ENCODE measurements at regions not wholly inside any gene's neighbourhood (a gene's known extent, or its start where the extent isn't known, plus 50 kb on each side); places are given as distances from the start of the nearest gene placed in this dataset.

DNA sequence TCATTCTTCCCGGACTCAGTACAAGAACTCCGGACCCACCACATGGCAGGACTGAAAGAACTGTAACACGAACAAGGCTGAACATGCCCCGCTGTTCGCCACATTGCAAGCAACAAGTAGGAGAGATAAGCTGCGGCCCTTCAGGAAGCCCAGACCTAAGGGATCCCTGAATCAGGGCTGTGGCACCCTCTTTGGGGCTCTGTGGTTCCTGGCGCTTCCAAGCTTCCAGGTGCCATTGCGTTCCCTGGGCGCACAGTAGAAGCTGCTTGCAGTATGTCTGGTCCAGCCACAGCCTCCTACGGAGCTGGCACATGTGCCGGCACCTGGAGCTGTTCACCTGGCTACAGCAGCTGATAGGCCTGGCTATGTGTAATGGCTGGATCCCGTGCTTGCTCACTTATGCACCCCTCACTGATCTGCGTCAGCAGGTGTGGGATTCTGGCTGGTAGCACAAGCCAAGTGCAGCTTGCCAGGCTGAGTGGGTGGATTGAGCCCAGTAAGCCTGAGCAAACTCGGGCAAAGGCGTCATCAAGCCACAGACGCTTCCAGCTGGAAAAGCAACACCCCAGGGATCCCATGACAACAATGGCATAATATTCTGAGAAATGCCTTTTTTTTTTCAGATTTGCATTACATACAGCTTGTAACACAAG, 748.6 kb upstream of the GBE1 start:
- DNase-seq (peak in 2 of 6 donors; percentile 32 to 41), FAIRE-seq (no peak), ATAC-seq (no peak)
- no peak overlapping the region for H3K4me3 ChIP-seq
- no peaks in the 10 kb centered on the region for H3K9me3 ChIP-seq
- 91 to 92% methylated on average over 16 of the region's 16 CpGs for WGBS, 2 donors
- H3K36me3 ChIP-seq = no peaks in the 10 kb centered on the region
- no peaks in the 10 kb centered on the region for H3K27me3 ChIP-seq
- H3K4me1 ChIP-seq = no peaks in the 10 kb centered on the region
- H3K27ac ChIP-seq = no peak overlapping the region
- TF ChIP-seq, protein P1, sequence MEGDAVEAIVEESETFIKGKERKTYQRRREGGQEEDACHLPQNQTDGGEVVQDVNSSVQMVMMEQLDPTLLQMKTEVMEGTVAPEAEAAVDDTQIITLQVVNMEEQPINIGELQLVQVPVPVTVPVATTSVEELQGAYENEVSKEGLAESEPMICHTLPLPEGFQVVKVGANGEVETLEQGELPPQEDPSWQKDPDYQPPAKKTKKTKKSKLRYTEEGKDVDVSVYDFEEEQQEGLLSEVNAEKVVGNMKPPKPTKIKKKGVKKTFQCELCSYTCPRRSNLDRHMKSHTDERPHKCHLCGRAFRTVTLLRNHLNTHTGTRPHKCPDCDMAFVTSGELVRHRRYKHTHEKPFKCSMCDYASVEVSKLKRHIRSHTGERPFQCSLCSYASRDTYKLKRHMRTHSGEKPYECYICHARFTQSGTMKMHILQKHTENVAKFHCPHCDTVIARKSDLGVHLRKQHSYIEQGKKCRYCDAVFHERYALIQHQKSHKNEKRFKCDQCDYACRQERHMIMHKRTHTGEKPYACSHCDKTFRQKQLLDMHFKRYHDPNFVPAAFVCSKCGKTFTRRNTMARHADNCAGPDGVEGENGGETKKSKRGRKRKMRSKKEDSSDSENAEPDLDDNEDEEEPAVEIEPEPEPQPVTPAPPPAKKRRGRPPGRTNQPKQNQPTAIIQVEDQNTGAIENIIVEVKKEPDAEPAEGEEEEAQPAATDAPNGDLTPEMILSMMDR (IDR thresholded peaks at IDR 0.05) = no peak
- intact Hi-C loops (cut with DNase I) = no loop called here

DNA sequence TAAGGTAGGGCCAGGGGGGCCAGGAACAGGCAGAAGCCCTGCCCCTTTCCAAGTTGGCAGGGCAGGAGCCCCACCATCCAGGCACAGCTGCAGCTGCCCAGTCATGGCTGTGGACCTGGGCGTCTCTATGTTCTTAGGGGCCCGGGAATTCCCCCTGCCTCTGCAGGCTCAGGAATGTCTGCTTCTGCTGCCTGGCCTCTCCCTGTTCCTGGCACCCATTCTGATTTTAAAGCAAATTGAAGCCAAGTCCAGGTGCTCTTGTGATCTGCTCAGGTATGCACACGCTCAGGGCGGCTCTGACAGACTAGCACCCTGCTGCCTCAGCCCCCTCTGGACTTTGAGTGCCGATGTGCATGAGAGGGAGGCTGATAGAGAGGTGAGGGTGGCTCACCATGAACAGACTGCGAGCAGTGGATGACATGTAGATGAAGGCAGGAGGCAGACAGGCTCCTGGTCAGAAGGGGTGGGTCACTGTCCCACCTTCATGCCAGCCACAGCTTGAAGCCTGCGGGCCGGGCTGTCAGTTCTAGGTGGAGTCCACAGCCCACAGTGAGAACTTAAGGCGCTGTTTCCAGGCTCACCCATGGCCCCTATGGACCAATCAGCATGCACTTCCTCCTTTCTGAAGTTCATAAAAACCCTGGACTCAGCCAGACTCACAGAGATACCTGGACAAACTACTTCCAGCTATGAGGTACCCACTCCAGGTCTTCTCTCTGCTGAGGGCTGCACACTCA, 747.8 kb upstream of the GBE1 start:
- H3K27me3 ChIP-seq = no peaks in the 10 kb centered on the region
- FAIRE-seq (no peak), ATAC-seq (no peak), DNase-seq (peak in 3 of 6 donors; percentile 9 to 43 (median 39))
- no peak overlapping the region for H3K27ac ChIP-seq
- H3K4me1 ChIP-seq = no peaks in the 10 kb centered on the region
- no peak overlapping the region for H3K4me3 ChIP-seq
- intact Hi-C loops (cut with DNase I) = no loop called here
- H3K36me3 ChIP-seq = no peaks in the 10 kb centered on the region
- TF ChIP-seq, protein P1 (IDR thresholded peaks at IDR 0.05) = no peak
- no peaks in the 10 kb centered on the region for H3K9me3 ChIP-seq
- 84 to 85% methylated on average over 9 of the region's 9 CpGs for WGBS, 2 donors

DNA sequence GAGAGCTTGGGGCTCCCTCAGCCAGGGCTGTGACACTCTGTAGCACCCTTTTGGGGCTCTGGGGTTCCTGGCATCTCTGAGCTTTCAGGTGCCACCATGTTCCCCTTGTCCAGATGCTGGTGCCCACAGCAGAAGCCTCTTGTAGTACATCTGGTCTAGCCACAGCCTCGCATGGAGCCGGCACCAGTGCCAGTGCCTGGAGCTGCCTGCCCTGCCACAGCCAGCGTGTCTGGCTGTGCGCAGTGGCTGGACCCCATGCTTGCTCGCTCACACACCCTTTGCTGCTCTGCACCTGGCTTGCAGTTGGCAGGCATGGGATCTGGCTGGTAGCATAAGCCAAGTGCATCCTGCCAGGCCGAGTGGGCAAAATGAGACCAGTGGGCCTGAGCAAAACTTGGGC, 744.8 kb upstream of the GBE1 start:
- H3K4me1 ChIP-seq = no peaks in the 10 kb centered on the region
- H3K4me3 ChIP-seq = no peak overlapping the region
- H3K27me3 ChIP-seq = no peaks in the 10 kb centered on the region
- DNase-seq (peak in 3 of 6 donors; percentile 11 to 63 (median 39)), FAIRE-seq (no peak), ATAC-seq (no peak)
- intact Hi-C loops (cut with DNase I) = no loop called here
- H3K9me3 ChIP-seq = no peaks in the 10 kb centered on the region
- no peaks in the 10 kb centered on the region for H3K36me3 ChIP-seq
- TF ChIP-seq, protein P1 (IDR thresholded peaks at IDR 0.05) = no peak
- no peak overlapping the region for H3K27ac ChIP-seq
- 89 to 95% methylated on average over 6 of the region's 6 CpGs for WGBS, 2 donors

DNA sequence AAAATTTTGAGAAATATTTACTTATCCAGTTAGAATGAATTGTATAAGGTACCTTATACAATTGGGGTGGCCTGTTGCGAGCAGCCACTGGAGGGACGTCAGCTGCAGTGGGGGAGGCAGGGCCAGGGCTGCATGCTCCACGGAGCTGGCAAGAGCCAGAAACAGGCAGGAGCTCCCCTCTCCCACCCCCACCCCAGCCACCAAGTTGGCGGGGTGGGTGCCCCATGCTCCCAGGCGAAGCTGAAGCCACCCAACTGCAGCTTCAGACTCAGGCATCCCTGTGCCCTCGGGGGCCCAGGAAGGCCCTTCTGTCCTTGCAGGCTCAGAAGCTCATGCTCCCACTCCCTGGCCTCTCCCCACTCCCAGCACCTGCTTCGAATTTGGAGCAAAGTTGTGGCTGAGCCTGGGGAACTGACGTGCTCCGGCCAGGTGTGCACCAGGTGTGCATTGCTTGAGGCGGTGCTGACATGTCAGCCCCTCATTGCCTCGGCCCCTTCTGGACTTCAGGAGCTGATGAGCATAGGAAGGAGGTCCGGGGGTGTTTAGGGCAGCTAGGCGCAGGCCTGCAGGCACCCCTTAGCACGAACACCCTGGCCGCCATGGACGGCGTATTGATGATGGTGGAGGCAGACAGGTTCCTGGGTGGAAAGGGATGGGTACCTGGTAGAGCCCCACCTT, 743.8 kb upstream of the GBE1 start:
- H3K9me3 ChIP-seq = no peaks in the 10 kb centered on the region
- peak in 3 of 6 donors; percentile 11 to 57 (median 44) for DNase-seq
- intact Hi-C loops (cut with DNase I) = no loop called here
- H3K27me3 ChIP-seq = no peaks in the 10 kb centered on the region
- H3K36me3 ChIP-seq = no peaks in the 10 kb centered on the region
- no peaks in the 10 kb centered on the region for H3K4me1 ChIP-seq
- H3K27ac ChIP-seq = no peak overlapping the region
- 83 to 85% methylated on average over 16 to 17 of the region's 17 CpGs for WGBS, 2 donors
- TF ChIP-seq, protein P1 (IDR thresholded peaks at IDR 0.05) = no peak
- H3K4me3 ChIP-seq = no peak overlapping the region
- no peak for ATAC-seq
- FAIRE-seq = no peak

Data from pancreas (tissue), 10 donors.